ENCODE measurements at regions not wholly inside any gene's neighbourhood (a gene's known extent, or its start where the extent isn't known, plus 50 kb on each side); places are given as distances from the start of the nearest gene placed in this dataset.

DNA sequence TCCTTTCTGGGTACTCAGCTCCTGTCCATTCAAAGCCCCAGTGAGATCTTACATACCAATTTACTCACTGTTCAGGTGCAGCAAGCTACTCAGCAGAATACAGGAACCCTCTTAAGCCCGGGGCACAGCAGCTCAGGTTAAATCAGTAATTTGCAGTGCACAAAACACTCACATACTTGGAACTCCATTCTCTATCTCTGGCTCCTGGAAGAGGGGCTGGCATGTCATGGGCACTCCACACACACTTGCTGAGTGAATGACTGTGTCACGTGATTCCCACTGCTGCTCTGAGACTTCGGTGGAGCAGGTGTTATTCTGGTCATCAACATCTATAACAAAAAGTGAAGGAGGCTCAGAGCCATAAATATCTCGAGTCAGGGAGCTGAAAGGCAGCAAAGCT, 157.3 kb upstream of the BDNF start:
- TF ChIP-seq SP1 (IDR thresholded peaks at IDR 0.05), result no peak
- no peak for TF ChIP-seq BHLHE40 (IDR thresholded peaks at IDR 0.05; ENCODE audit: borderline replicate concordance)
